ENCODE measurements at regions not wholly inside any gene's neighbourhood (a gene's known extent, or its start where the extent isn't known, plus 50 kb on each side); places are given as distances from the start of the nearest gene placed in this dataset.
A peak's percentile ranks its signal among the peaks of the same experiment; 100 is the strongest.

- no peak for DNase-seq (ENCODE audit: low spot score)
These were observed 77.7 kb upstream of the MAP4K3 start for GRCh38 chr2:39514825-39515224.

GRCh38 chr2:39515273-39515896 lies 78.3 kb upstream of the MAP4K3 start:
- no peak for DNase-seq (ENCODE audit: low spot score)

- no peak for DNase-seq (ENCODE audit: low spot score)
These were observed 78.8 kb upstream of the MAP4K3 start for GRCh38 chr2:39515897-39516346.

GRCh38 chr2:39516347-39517101 lies 79.4 kb upstream of the MAP4K3 start:
- no peak for DNase-seq (ENCODE audit: low spot score)

GRCh38 chr2:39517102-39517436 lies 80.0 kb upstream of the MAP4K3 start:
- DNase-seq (ENCODE audit: low spot score) = no peak

- no peak for DNase-seq (ENCODE audit: low spot score)
These were observed 80.5 kb upstream of the MAP4K3 start for GRCh38 chr2:39517622-39518021.

- DNase-seq (ENCODE audit: low spot score) = no peak
These were observed 82.8 kb upstream of the MAP4K3 start for GRCh38 chr2:39519886-39520285.

GRCh38 chr2:39521876-39522517 lies 84.9 kb upstream of the MAP4K3 start:
- no peak for DNase-seq (ENCODE audit: low spot score)

GRCh38 chr2:39522518-39522877 lies 85.4 kb upstream of the MAP4K3 start:
- DNase-seq (ENCODE audit: low spot score) = no peak

- no peak for DNase-seq (ENCODE audit: low spot score)
These were observed 86.4 kb upstream of the MAP4K3 start for GRCh38 chr2:39523308-39524044.

- no peak for DNase-seq (ENCODE audit: low spot score)
These were observed 87.0 kb upstream of the MAP4K3 start for GRCh38 chr2:39524061-39524460.

GRCh38 chr2:39524756-39525635 lies 87.9 kb upstream of the MAP4K3 start:
- DNase-seq (ENCODE audit: low spot score) = peak; percentile 26

GRCh38 chr2:39525636-39526412 lies 88.7 kb upstream of the MAP4K3 start:
- DNase-seq (ENCODE audit: low spot score) = no peak

- no peak for DNase-seq (ENCODE audit: low spot score)
These were observed 91.6 kb upstream of the MAP4K3 start for GRCh38 chr2:39528701-39529100.

- DNase-seq (ENCODE audit: low spot score) = no peak
These were observed 92.8 kb upstream of the MAP4K3 start for GRCh38 chr2:39529836-39530235.

- DNase-seq (ENCODE audit: low spot score) = no peak
These were observed 93.4 kb upstream of the MAP4K3 start for GRCh38 chr2:39530411-39530866.

- DNase-seq (ENCODE audit: low spot score) = no peak
These were observed 94.2 kb upstream of the MAP4K3 start for GRCh38 chr2:39531220-39531777.

- DNase-seq (ENCODE audit: low spot score) = no peak
These were observed 95.8 kb upstream of the MAP4K3 start for GRCh38 chr2:39532933-39533332.

- no peak for DNase-seq (ENCODE audit: low spot score)
These were observed 97.1 kb upstream of the MAP4K3 start for GRCh38 chr2:39534095-39534711.

- DNase-seq (ENCODE audit: low spot score) = no peak
These were observed 98.6 kb upstream of the MAP4K3 start for GRCh38 chr2:39535636-39536185.

All from germinal center (tissue), 1 donor.